A673 (cell line): ENCODE measurements at regions not wholly inside any gene's neighbourhood (a gene's known extent, or its start where the extent isn't known, plus 50 kb on each side); places are given as distances from the start of the nearest gene placed in this dataset.
A peak's percentile ranks its signal among the peaks of the same experiment; 100 is the strongest.

Experiments
- BruUV-seq: library from RNA; stranded (reverse); fragments of 400-500 nt; replicated peaks from 2 replicates; lab custom pipeline; 2021; lab: Mats Ljungman, UMichigan
- CTCF ChIA-PET: fragments of 300-600 bp; sonication (Branson Sonifier 250); formaldehyde crosslinking; loops from one replicate; lab custom pipeline; 2022; ENCODE audit warnings: antibody characterized with exemption; lab: Charles Lee
- POLR2A ChIA-PET: fragments of 300-600 bp; sonication (Branson Sonifier 250); formaldehyde crosslinking; loops from one replicate; lab custom pipeline; 2022; ENCODE audit warnings: antibody characterized with exemption; ENCODE audit not compliant: low non-redundant PET; lab: Charles Lee
- DNase-seq: peaks from one replicate; pipeline ENCODE4 v3.0.0-alpha.2; 2015; ENCODE audit warnings: low spot score
- H3K27ac ChIP-seq: fragments of 200-600 bp; sonication (generic); 2 replicates; pipeline ENCODE4 v1.5.1; 2016; ENCODE audit warnings: mixed run types, low read depth, mild to moderate bottlenecking, mixed read lengths, antibody characterized with exemption, low read length; ENCODE audit not compliant: poor library complexity, severe bottlenecking
- H3K27me3 ChIP-seq: fragments of 200-600 bp; sonication (generic); replicated peaks from 2 replicates; pipeline ENCODE4 v1.6.1; 2017; ENCODE audit warnings: mixed run types, low read depth, mild to moderate bottlenecking, mixed read lengths, antibody characterized with exemption, low read length; ENCODE audit not compliant: insufficient read depth, poor library complexity
- H3K36me3 ChIP-seq: fragments of 200-600 bp; sonication (generic); 2 replicates; pipeline ENCODE4 v1.6.1; 2016; ENCODE audit warnings: mixed run types, mild to moderate bottlenecking, mixed read lengths, antibody characterized with exemption, low read length; ENCODE audit not compliant: insufficient read depth, poor library complexity, severe bottlenecking
- H3K4me1 ChIP-seq: fragments of 200-600 bp; sonication (generic); 2 replicates; pipeline ENCODE4 v1.6.1; 2017; ENCODE audit warnings: mixed run types, mild to moderate bottlenecking, mixed read lengths, antibody characterized with exemption, low read length; ENCODE audit not compliant: insufficient read depth, poor library complexity, severe bottlenecking
- H3K4me3 ChIP-seq: fragments of 200-600 bp; sonication (generic); 2 replicates; pipeline ENCODE4 v1.5.1; 2016; ENCODE audit warnings: low read depth, mixed run types, mild to moderate bottlenecking, mixed read lengths, low read length; ENCODE audit not compliant: poor library complexity, severe bottlenecking
- H3K9me3 ChIP-seq: fragments of 200-600 bp; sonication (generic); 2 replicates; pipeline ENCODE4 v1.6.1; 2016; ENCODE audit warnings: mixed run types, low read depth, mild to moderate bottlenecking, mixed read lengths, antibody characterized with exemption, low read length; ENCODE audit not compliant: poor library complexity, severe bottlenecking
- CTCF ChIP-seq: fragments of 300-800, 200-600 bp; sonication (generic); conservative IDR thresholded peaks from 2 replicates; pipeline ENCODE4 v1.5.1; 2017; ENCODE audit warnings: low read depth, mild to moderate bottlenecking, antibody characterized with exemption, low read length, moderate library complexity, mixed read lengths
- EZH2 ChIP-seq: fragments of 200-600 bp; sonication (generic); IDR thresholded peaks from 2 replicates; pipeline ENCODE4 v1.6.1; 2017; ENCODE audit warnings: borderline replicate concordance, low read depth, mild to moderate bottlenecking, mixed read lengths, antibody characterized with exemption, low read length; ENCODE audit not compliant: poor library complexity, severe bottlenecking
- intact Hi-C: fragments of 100-400 bp; cut with micrococcal nuclease; formaldehyde crosslinking; loops from one replicate; pipeline ENCODE4 v1.10.0; 2022; ENCODE audit not compliant: unreplicated experiment

GRCh38 chr18:42338683-42339082, 383.6 kb downstream of the PIK3C3 start:
- Histone ChIP-seq H3K27me3 (no peaks in the 10 kb centered on the region), H3K36me3 (no peaks in the 10 kb centered on the region), H3K27ac (no peak overlapping the region), H3K9me3 (peaks cover 7% of the 10 kb centered on the region), H3K4me3 (no peak overlapping the region), H3K4me1 (peaks cover 11% of the 10 kb centered on the region)
- peak; percentile 66 for DNase-seq
- ChIA-PET POLR2A (no interaction called here), CTCF (no interaction called here)
- BruUV-seq = no TSS peak
- TF ChIP-seq EZH2 (no peak), CTCF (no peak)
- intact Hi-C loops = no loop called here

- no peaks in the 10 kb centered on the region for H3K36me3 ChIP-seq
- H3K27me3 ChIP-seq = no peaks in the 10 kb centered on the region
- H3K4me3 ChIP-seq = no peak overlapping the region
- CTCF ChIA-PET = no interaction called here
- H3K4me1 ChIP-seq = peaks cover 11% of the 10 kb centered on the region
- POLR2A ChIA-PET = no interaction called here
- no peak overlapping the region for H3K27ac ChIP-seq
- no TSS peak for BruUV-seq
- peaks cover 7% of the 10 kb centered on the region for H3K9me3 ChIP-seq
- TF ChIP-seq CTCF (no peak), EZH2 (no peak)
- intact Hi-C loops = no loop called here
- peak; percentile 48 for DNase-seq
Measured at GRCh38 chr18:42339372-42339771, 384.3 kb downstream of the PIK3C3 start.

GRCh38 chr18:42340423-42341009, 385.5 kb downstream of the PIK3C3 start:
- intact Hi-C loops = no loop called here
- DNase-seq = no peak
- POLR2A ChIA-PET = no interaction called here
- no TSS peak for BruUV-seq
- Histone ChIP-seq H3K4me3 (no peak overlapping the region), H3K27ac (no peak overlapping the region), H3K27me3 (no peaks in the 10 kb centered on the region), H3K4me1 (peaks cover 11% of the 10 kb centered on the region), H3K36me3 (no peaks in the 10 kb centered on the region), H3K9me3 (peaks cover under 1% of the 10 kb centered on the region)
- TF ChIP-seq CTCF (no peak), EZH2 (no peak)
- CTCF ChIA-PET = interaction anchor here (0.6 kb wide), 1 partner anchor 663 kb away, joined by 5 read pairs; no protein-coding TSS in a partner anchor
